ENCODE measurements at regions not wholly inside any gene's neighbourhood (a gene's known extent, or its start where the extent isn't known, plus 50 kb on each side); places are given as distances from the start of the nearest gene placed in this dataset.

GRCh38 chr15:93422476-93422875 is 333.5 kb upstream of the RGMA start:
- TF ChIP-seq CTCF (IDR thresholded peaks at IDR 0.05) (no peak), POLR2A (IDR thresholded peaks at IDR 0.05) (no peak)

All from uterus (tissue), 2 donors.